NK-92 (cell line): ENCODE measurements at regions not wholly inside any gene's neighbourhood (a gene's known extent, or its start where the extent isn't known, plus 50 kb on each side); places are given as distances from the start of the nearest gene placed in this dataset.
"Not testable (repeated sequence)": the region's sequence is repeated elsewhere in the genome, so short reads cannot be mapped to it uniquely, and the experiment has no call there.

Experiments
- DNase-seq: peaks from one replicate; lab custom pipeline; 2025; ENCODE audit not compliant: unreplicated experiment; lab: John Stamatoyannopoulos, UW

DNA sequence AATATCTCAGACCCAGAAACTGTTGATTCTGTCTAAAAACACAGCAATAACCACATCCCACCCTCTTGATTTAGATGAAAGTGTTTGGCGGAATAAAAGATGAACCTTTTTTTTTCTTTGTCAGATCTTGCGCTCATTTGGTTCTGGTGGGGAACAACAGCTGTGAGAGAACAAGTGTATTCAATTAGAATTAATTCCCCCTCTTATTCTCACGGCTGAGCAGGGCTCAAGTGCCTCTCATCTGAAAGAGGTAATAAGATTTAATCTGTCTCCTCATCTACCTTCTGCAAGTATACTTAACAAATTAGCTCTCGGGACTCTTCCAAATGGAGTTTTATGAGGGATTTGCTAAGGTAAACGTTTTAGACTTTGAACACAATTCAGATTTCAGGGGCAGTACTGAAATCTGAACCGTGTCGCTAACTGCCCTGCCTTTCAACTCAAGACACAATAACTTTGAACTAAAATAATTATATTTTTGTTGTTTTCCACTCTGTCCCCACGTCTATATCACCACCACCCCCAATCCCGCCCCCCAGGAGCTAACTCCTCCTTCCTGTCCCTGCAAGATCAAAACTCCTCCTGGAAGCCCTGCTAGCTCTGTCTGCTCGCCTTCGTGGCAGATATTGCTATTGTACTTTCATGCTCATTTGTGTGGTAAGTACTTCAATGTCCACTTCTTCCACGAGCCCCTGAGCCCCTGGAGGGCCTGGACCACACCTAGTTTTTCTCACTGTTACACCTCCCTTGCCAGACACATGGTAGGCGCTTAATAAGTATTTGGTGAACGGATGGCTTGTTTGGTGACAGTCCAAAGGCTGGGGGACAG, 54.2 kb upstream of the ROPN1B start:
- not testable (repeated sequence) for DNase-seq

DNA sequence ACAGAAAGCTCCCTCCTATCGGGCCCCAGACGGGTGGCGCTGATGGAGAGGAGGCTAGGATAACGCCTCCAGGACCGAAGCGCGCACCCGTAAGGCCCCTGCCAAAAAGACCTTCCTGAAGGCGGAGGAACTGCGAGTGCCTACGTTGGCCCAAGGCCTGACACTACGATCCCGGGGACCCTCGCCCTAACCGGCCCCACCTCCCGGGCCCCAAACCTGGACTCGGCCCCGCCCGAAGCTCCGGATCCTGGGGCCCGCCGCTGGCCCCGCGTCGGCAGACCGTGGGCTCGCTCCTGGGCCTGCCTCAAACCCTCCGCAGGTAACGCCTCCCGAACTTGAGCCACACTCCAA, 53.6 kb upstream of the ROPN1B start:
- not testable (repeated sequence) for DNase-seq

DNA sequence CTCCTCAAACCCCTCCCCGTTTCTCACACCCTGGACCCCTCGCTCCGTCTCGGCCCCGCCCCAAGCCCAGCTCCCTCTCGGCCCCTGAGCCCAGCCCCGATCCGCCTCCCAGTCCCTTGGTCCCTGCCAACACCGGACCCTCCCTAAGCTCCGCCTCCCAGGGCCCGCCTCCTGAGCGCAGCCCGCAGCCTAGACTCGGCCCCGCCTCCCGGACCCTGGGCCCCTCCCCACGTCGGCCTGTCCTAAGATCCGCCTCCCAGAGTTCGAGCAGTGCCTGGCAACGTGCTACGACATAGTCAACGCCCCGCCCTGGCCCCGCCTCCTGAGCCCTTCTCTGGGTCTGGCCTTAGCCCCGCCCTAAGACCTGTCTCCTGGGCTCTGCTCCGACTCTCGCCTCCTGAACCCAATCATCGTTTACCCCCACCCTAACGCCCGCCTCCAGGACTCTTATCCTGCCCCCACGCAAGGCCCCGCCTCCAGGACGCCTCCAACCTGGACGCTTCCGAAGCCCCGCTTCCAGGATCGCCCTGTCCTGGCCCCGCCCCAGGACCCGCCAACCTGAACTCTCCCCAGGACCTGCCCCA, 53.1 kb upstream of the ROPN1B start:
- peak; percentile 96 for DNase-seq

GRCh38 chr3:125916376-125916978, 52.5 kb upstream of the ROPN1B start:
- DNase-seq = peak; percentile 95

- DNase-seq = not testable (repeated sequence)
Measured at GRCh38 chr3:125917020-125917549, 51.9 kb upstream of the ROPN1B start.

GRCh38 chr3:125918024-125918423, 51.0 kb upstream of the ROPN1B start:
- not testable (repeated sequence) for DNase-seq

DNA sequence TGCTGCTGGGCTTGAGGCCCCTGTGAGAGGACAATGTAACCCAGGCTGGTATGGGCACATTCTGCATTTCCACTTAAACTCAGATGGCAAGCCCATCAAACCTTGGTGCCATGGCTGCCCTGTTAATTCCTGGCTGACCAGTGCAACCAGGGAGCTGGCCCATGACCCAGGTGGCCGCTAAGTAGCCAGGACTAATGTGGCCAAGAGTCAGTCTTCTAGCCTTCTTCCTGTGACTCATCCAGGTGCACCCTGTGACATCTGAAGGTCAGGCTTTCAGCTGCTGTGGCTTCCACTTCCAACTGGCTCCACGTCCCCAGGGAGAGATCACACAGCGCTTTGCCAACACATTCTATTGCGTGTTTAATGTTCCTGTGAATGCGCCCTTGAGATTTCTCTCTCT, 50.5 kb upstream of the ROPN1B start:
- not testable (repeated sequence) for DNase-seq

DNA sequence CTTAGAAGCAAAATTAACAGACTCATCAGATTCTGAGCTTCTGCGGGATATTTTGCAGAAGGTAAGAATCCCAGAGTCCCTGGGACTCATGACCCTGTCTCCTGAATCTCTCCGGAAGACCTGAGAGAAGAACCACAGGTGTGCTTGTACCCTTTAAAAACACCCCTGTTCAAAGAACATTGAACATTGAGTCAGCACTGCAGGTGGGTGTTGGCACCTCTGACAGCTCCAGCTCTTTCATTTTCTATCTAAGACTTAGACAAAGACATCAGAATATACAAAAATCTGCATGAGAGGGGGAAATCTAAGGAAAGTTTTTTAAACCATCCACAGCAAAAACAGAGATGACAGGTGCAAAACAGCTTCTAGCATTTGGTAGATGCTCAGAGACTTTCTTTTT, 50.1 kb upstream of the ROPN1B start:
- not testable (repeated sequence) for DNase-seq
